ENCODE measurements at regions not wholly inside any gene's neighbourhood (a gene's known extent, or its start where the extent isn't known, plus 50 kb on each side); places are given as distances from the start of the nearest gene placed in this dataset.

DNA sequence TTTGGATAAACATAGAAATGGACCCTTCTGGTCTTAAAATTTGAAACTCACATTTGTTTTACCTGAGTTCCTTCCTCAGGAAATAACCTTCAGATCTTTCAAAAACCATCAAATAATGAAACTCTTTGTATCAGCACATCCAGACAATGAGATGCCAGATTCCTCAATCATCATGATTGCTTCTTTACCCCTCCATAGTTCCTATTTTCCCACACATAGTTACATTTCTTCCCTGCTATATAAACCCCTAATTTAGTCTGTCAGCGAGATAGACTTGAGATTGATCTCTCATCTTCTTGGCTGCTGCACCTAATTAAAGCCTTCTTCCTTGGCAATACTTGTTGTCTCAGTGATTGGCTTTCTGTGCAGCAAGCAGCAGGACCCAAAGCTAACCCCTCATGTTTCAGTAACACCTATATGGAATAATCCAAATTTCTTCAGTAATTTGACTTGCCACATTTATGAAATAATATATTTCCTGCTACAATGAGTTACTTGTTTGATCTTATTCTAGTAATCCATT is 83.9 kb upstream of the BANK1 start:
- Histone ChIP-seq H3K27ac (no peak overlapping the region), H3K4me3 (no peak overlapping the region), H3K36me3 (no peaks in the 10 kb centered on the region), H3K4me1 (no peaks in the 10 kb centered on the region), H3K9me3 (peaks cover 3 to 7% of the 10 kb centered on the region in 2 donors), H3K27me3 (no peaks in the 10 kb centered on the region)
- 78 to 92% methylated on average over 1 of the region's 1 CpG for WGBS, 2 donors (ENCODE audit: low coverage in 1 of 2)
- TF ChIP-seq POLR2AphosphoS5 (IDR thresholded peaks at IDR 0.05) (no peak), EP300 (IDR thresholded peaks at IDR 0.05; ENCODE audit: low read depth) (no peak), POLR2A (IDR thresholded peaks at IDR 0.05) (no peak)
- TF ChIP-seq, protein P1, sequence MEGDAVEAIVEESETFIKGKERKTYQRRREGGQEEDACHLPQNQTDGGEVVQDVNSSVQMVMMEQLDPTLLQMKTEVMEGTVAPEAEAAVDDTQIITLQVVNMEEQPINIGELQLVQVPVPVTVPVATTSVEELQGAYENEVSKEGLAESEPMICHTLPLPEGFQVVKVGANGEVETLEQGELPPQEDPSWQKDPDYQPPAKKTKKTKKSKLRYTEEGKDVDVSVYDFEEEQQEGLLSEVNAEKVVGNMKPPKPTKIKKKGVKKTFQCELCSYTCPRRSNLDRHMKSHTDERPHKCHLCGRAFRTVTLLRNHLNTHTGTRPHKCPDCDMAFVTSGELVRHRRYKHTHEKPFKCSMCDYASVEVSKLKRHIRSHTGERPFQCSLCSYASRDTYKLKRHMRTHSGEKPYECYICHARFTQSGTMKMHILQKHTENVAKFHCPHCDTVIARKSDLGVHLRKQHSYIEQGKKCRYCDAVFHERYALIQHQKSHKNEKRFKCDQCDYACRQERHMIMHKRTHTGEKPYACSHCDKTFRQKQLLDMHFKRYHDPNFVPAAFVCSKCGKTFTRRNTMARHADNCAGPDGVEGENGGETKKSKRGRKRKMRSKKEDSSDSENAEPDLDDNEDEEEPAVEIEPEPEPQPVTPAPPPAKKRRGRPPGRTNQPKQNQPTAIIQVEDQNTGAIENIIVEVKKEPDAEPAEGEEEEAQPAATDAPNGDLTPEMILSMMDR (IDR thresholded peaks at IDR 0.05) = no peak
- in situ Hi-C loops (cut with MboI; ENCODE audit: low pct_ligation_motif_present in 1 of 4, low pct_unique_long_range_greater_than_20kb in 1 of 4, low sequenced_read_pairs in 3 of 4) (loop anchor here in 1 of 4 donors (25.0 kb wide), 1 partner anchor 544 kb away; no protein-coding TSS in a partner anchor), intact Hi-C loops (cut with DNase I; ENCODE audit: low total_unique reads) (no loop called here)
- DNase-seq = no peak

DNA sequence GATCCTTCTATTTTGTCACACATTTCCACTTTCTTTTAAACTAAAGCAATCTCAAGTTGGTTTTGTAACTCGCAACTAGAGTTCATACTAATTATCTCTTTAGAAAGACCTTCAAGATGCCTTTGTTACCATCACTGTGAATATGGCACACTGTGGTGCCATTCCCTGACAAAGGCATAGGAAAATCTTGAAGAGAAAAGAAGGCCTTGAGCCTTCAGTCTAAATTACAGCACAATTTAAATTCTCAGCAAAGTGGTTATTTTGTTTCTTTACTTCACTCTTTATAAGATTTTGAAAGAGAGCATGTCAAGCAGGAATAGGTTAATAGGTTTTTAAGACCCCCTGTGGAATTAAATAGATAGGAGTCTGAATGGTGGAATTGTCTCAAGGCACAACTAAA is 89.0 kb upstream of the BANK1 start:
- no peak overlapping the region for H3K27ac ChIP-seq
- H3K36me3 ChIP-seq = no peaks in the 10 kb centered on the region
- in situ Hi-C loops (cut with MboI; ENCODE audit: low pct_ligation_motif_present in 1 of 4, low pct_unique_long_range_greater_than_20kb in 1 of 4, low sequenced_read_pairs in 3 of 4) (loop anchor here in 1 of 4 donors (25.0 kb wide), 1 partner anchor 539 kb away; no protein-coding TSS in a partner anchor), intact Hi-C loops (cut with DNase I; ENCODE audit: low total_unique reads) (no loop called here)
- H3K27me3 ChIP-seq = no peaks in the 10 kb centered on the region
- TF ChIP-seq EP300 (IDR thresholded peaks at IDR 0.05; ENCODE audit: low read depth) = no peak
- TF ChIP-seq POLR2A (IDR thresholded peaks at IDR 0.05) = no peak
- TF ChIP-seq POLR2AphosphoS5 (IDR thresholded peaks at IDR 0.05) = no peak
- TF ChIP-seq, protein P1 (IDR thresholded peaks at IDR 0.05) = no peak
- no peaks in the 10 kb centered on the region for H3K4me1 ChIP-seq
- no peak overlapping the region for H3K4me3 ChIP-seq
- 95 to 100% methylated on average over 1 of the region's 1 CpG for WGBS, 2 donors (ENCODE audit: low coverage in 1 of 2)
- peaks cover 0 to 3% of the 10 kb centered on the region in 2 donors for H3K9me3 ChIP-seq
- no peak for DNase-seq

DNA sequence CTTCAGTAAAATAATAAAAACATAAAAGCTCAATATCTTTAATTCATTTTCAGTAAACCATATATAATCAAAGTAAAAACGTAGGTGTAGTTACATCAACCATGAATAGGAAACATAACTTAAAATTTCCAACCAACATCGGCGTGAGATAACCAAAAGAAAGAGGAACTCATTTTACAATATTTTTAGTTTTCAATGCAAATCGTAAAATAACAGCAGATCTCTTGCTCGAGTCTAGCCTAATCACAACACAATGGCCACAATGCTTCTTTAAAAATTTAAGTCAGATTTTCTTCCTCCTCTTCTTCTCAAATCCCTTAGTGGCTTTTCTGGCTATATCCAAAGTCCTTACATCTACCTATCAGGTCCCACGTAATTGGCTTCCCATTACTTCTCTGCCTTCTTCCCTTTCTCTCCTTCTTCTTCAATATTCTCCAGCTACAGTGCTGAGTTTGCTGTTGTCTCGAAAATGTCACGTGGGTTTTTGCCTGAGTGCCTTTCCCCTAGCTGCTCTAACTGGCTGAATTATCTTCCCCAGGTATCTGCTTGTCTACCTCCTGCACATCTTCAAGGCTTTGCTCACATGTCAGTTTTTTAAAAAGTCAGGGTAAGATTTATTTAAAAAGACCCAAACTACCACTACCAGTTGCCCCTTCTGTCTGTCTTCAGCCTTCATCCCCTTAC is 90.9 kb upstream of the BANK1 start:
- in situ Hi-C loops (cut with MboI; ENCODE audit: low pct_ligation_motif_present in 1 of 4, low pct_unique_long_range_greater_than_20kb in 1 of 4, low sequenced_read_pairs in 3 of 4) = loop anchor here in 1 of 4 donors (25.0 kb wide), 1 partner anchor 537 kb away; no protein-coding TSS in a partner anchor
- no peaks in the 10 kb centered on the region for H3K9me3 ChIP-seq
- no peak overlapping the region for H3K4me3 ChIP-seq
- TF ChIP-seq, protein P1 (IDR thresholded peaks at IDR 0.05) = no peak
- TF ChIP-seq POLR2A (IDR thresholded peaks at IDR 0.05) (no peak), EP300 (IDR thresholded peaks at IDR 0.05; ENCODE audit: low read depth) (no peak), POLR2AphosphoS5 (IDR thresholded peaks at IDR 0.05) (no peak)
- no peak for DNase-seq
- no peaks in the 10 kb centered on the region for H3K36me3 ChIP-seq
- 53 to 68% methylated on average over 5 to 8 of the region's 8 CpGs for WGBS, 2 donors (ENCODE audit: low coverage in 1 of 2)
- no peaks in the 10 kb centered on the region for H3K4me1 ChIP-seq
- H3K27ac ChIP-seq = no peak overlapping the region
- intact Hi-C loops (cut with DNase I; ENCODE audit: low total_unique reads) = no loop called here
- no peaks in the 10 kb centered on the region for H3K27me3 ChIP-seq

DNA sequence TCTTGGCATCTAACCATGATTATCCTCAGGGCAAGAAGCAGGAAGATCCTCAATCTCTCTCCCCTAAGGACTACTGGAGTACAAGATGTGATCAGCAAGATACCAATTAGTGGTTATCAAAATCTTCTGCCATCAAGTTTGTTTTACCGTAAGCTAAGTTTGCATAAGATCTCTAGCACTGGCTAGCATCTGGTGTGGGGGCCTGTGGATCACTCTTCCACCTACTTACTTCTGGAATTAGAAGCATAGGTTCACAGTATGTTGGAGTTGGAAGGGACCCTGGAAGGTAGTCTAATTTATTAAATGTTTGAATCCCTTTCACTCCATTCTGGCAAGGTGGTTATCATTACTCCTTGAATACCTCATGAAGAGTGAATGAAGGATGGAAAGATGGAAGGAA is 93.3 kb upstream of the BANK1 start:
- no peak for DNase-seq
- no peak for TF ChIP-seq POLR2A (IDR thresholded peaks at IDR 0.05)
- no peak for TF ChIP-seq EP300 (IDR thresholded peaks at IDR 0.05; ENCODE audit: low read depth)
- WGBS, 2 donors (ENCODE audit: low coverage in 1 of 2) = 96 to 100% methylated on average over 1 of the region's 1 CpG
- Histone ChIP-seq H3K9me3 (no peaks in the 10 kb centered on the region), H3K27ac (no peak overlapping the region), H3K36me3 (no peaks in the 10 kb centered on the region), H3K27me3 (no peaks in the 10 kb centered on the region), H3K4me1 (no peaks in the 10 kb centered on the region), H3K4me3 (no peak overlapping the region)
- intact Hi-C loops (cut with DNase I; ENCODE audit: low total_unique reads) = no loop called here
- in situ Hi-C loops (cut with MboI; ENCODE audit: low pct_ligation_motif_present in 1 of 4, low pct_unique_long_range_greater_than_20kb in 1 of 4, low sequenced_read_pairs in 3 of 4) = no loop called here

Data from transverse colon (tissue), 4 donors.